ENCODE measurements at regions not wholly inside any gene's neighbourhood (a gene's known extent, or its start where the extent isn't known, plus 50 kb on each side); places are given as distances from the start of the nearest gene placed in this dataset.
"Not testable (repeated sequence)": the region's sequence is repeated elsewhere in the genome, so short reads cannot be mapped to it uniquely, and the experiment has no call there.

DNA sequence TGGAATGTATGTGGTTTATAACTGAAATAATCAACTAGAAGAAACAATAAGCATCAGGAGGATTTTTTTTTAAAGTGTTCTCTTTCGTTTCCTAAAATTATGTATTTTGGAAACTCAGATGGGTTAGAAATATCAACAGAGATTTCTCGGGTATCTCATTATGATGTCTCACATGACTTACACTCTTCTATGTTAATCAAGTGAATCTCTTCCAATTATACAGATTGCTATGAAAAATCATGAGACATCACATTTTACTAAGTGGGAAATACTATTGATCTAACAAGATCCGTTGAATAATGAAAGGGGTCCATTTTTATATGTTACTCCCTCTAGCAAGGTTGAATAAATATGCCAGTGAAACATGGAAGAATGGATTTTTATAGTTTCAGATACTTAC, 54.7 kb upstream of the NRIP1 start:
- Mint-ChIP-seq H3K27me3 (peaks cover 9% of the 10 kb centered on the region), H3K27ac (no peak overlapping the region), H3K9me3 (no peaks in the 10 kb centered on the region), H3K4me1 (peaks cover 0 to 1% (median 0%) of the 10 kb centered on the region in 3 donors), H3K36me3 (no peaks in the 10 kb centered on the region), H3K4me3 (no peak overlapping the region)

- no peaks in the 10 kb centered on the region for H3K36me3 Mint-ChIP-seq
- H3K4me3 Mint-ChIP-seq = no peak overlapping the region
- H3K4me1 Mint-ChIP-seq = peaks cover 0 to 1% (median 0%) of the 10 kb centered on the region in 3 donors
- no peaks in the 10 kb centered on the region for H3K9me3 Mint-ChIP-seq
- H3K27ac Mint-ChIP-seq = no peak overlapping the region
- H3K27me3 Mint-ChIP-seq = peaks cover 9% of the 10 kb centered on the region
Observed at GRCh38 chr21:15121097-15121654, 56.4 kb upstream of the NRIP1 start.

DNA sequence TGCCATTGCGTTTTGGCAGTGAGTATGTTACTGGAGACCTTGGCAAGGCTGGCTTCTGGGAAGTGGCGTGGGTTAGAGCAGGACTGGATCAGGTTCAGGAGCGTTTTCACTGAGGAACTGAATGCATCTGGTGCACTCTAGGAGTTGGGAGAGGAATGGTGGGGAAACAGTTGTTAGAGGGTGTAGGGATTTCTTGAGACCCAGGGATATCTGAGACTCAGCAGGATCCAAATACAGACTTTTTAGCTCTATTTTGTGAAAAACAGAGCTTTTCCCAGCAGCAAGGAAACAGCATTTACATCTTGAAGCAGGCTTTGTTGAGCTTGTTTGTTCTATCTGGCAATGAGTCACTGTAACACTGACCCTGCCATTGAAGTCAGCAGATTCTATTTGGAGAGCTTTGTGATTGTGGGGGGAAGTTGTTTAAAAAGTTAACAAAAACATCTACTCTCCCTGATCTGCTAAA, 56.9 kb upstream of the NRIP1 start:
- H3K4me1 Mint-ChIP-seq = peaks cover 0 to 1% (median 0%) of the 10 kb centered on the region in 3 donors
- H3K36me3 Mint-ChIP-seq = no peaks in the 10 kb centered on the region
- no peaks in the 10 kb centered on the region for H3K9me3 Mint-ChIP-seq
- no peak overlapping the region for H3K27ac Mint-ChIP-seq
- H3K27me3 Mint-ChIP-seq = peaks cover 9% of the 10 kb centered on the region
- H3K4me3 Mint-ChIP-seq = no peak overlapping the region

DNA sequence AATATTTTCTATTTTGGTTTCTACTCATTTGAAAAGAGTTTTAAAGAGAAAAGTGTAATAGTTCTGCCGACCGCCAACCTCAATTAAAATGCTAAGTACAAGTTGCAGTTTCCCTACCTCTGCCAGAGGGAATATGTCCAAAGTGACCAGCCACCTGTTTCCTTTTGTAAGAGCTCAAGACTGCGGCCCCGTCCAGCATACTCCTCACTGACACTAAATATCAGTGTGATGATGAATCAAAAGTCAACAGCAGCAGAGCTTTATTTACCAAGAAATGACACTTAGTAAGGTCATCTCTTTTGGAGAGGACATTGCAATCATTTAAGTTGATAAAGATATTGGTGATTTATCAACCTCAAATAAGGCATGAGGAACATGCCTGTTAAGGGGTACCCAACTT, 57.4 kb upstream of the NRIP1 start:
- peaks cover 0 to 1% (median 0%) of the 10 kb centered on the region in 3 donors for H3K4me1 Mint-ChIP-seq
- H3K4me3 Mint-ChIP-seq = no peak overlapping the region
- no peaks in the 10 kb centered on the region for H3K36me3 Mint-ChIP-seq
- H3K9me3 Mint-ChIP-seq = no peaks in the 10 kb centered on the region
- no peak overlapping the region for H3K27ac Mint-ChIP-seq
- H3K27me3 Mint-ChIP-seq = peaks cover 9% of the 10 kb centered on the region

- H3K9me3 Mint-ChIP-seq = no peaks in the 10 kb centered on the region
- H3K4me1 Mint-ChIP-seq = peaks cover 9% of the 10 kb centered on the region in 3 donors
- no peaks in the 10 kb centered on the region for H3K36me3 Mint-ChIP-seq
- peaks cover 9% of the 10 kb centered on the region for H3K27me3 Mint-ChIP-seq
- no peak overlapping the region for H3K4me3 Mint-ChIP-seq
- no peak overlapping the region for H3K27ac Mint-ChIP-seq
Observed at GRCh38 chr21:15124731-15125130, 59.9 kb upstream of the NRIP1 start.

DNA sequence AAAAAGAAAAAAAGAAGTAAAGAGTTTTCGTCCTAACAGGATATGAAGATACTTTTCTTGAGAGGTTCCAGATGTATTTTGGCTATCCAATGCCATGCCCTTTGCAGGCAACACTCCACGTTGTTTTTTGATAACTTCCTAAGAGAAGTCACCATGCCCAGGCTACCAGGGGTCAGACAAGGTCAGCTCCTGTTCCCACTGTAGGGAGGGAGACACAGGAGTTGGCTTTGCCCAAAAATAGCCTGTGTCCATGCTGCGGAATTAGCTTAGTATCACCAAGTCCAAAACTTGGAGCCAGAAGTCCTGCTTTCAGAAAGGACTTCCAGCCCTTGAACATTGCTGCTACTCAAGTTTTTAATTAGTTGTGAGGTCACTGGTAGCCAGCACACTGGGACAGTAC, 62.1 kb upstream of the NRIP1 start:
- no peaks in the 10 kb centered on the region for H3K36me3 Mint-ChIP-seq
- peaks cover 8 to 9% (median 9%) of the 10 kb centered on the region in 3 donors for H3K4me1 Mint-ChIP-seq
- H3K9me3 Mint-ChIP-seq = peaks cover 0 to 2% (median 2%) of the 10 kb centered on the region in 3 donors
- H3K4me3 Mint-ChIP-seq = no peak overlapping the region
- H3K27ac Mint-ChIP-seq = no peak overlapping the region
- peaks cover 3% of the 10 kb centered on the region for H3K27me3 Mint-ChIP-seq

DNA sequence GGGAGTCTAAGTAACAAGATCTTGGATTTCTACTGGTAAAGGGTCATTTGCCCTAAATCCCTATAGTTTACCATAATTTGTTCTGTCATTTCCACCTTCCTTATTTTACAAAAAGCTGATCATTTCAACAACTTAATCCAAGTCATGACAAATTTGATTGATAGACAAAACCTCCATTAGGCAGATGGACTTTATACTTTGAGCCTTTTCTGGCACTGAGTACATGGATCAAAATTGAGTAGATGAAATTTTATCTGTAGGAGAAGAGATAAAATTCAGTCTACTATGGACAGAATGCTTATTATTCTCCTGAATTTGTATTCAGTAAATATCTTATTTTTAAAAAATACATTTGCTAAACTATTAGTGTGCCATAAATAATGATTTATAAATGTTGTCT, 62.6 kb upstream of the NRIP1 start:
- Mint-ChIP-seq H3K27me3 (peaks cover 3% of the 10 kb centered on the region), H3K4me1 (peaks cover 8 to 9% (median 9%) of the 10 kb centered on the region in 3 donors), H3K4me3 (no peak overlapping the region), H3K36me3 (no peaks in the 10 kb centered on the region), H3K9me3 (peaks cover 0 to 2% (median 2%) of the 10 kb centered on the region in 3 donors), H3K27ac (no peak overlapping the region)

GRCh38 chr21:15128267-15128666, 63.5 kb upstream of the NRIP1 start:
- no peak overlapping the region for H3K27ac Mint-ChIP-seq
- H3K36me3 Mint-ChIP-seq = no peaks in the 10 kb centered on the region
- H3K27me3 Mint-ChIP-seq = peaks cover 3% of the 10 kb centered on the region
- peaks cover 8 to 9% (median 9%) of the 10 kb centered on the region in 3 donors for H3K4me1 Mint-ChIP-seq
- peak overlapping the region in 1 of 4 donors; percentile 2 for H3K4me3 Mint-ChIP-seq
- H3K9me3 Mint-ChIP-seq = peaks cover 0 to 2% (median 2%) of the 10 kb centered on the region in 3 donors

DNA sequence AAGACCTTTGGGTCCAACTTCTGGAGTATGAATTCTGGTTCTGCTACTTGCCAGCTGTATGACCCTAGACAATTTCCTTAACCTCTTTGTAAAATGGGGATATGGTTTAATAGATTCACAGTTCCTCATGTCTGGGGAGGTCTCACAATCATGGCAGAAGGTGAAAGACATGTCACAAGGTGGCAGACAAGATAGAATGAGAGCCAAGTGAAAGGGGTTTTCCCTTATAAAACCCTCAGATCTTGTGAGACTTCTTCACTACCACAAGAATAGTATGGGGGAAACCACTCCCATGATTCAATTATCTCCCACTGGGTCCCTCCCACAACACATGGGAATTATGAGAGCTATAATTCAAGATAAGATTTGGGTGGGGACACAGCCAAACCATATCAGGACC, 63.9 kb upstream of the NRIP1 start:
- H3K27me3 Mint-ChIP-seq, H3K27ac Mint-ChIP-seq, H3K36me3 Mint-ChIP-seq, H3K4me1 Mint-ChIP-seq, H3K9me3 Mint-ChIP-seq: not testable (repeated sequence)
- peak overlapping the region in 1 of 4 donors; percentile 2 for H3K4me3 Mint-ChIP-seq

GRCh38 chr21:15130326-15130725, 65.5 kb upstream of the NRIP1 start:
- Mint-ChIP-seq H3K4me3 (no peak overlapping the region), H3K27me3 (peaks cover 7% of the 10 kb centered on the region), H3K27ac (no peak overlapping the region), H3K9me3 (peaks cover 0 to 2% (median 2%) of the 10 kb centered on the region in 3 donors), H3K4me1 (peaks cover 11 to 14% (median 11%) of the 10 kb centered on the region in 3 donors), H3K36me3 (no peaks in the 10 kb centered on the region)

- no peak overlapping the region for H3K27ac Mint-ChIP-seq
- H3K9me3 Mint-ChIP-seq = peaks cover 0 to 2% (median 2%) of the 10 kb centered on the region in 3 donors
- peaks cover 7% of the 10 kb centered on the region for H3K27me3 Mint-ChIP-seq
- peaks cover 11 to 14% (median 11%) of the 10 kb centered on the region in 3 donors for H3K4me1 Mint-ChIP-seq
- no peak overlapping the region for H3K4me3 Mint-ChIP-seq
- H3K36me3 Mint-ChIP-seq = no peaks in the 10 kb centered on the region
Observed at GRCh38 chr21:15130751-15131150, 66.0 kb upstream of the NRIP1 start.

- Mint-ChIP-seq H3K9me3 (peaks cover 0 to 2% (median 2%) of the 10 kb centered on the region in 3 donors), H3K27me3 (peaks cover 9% of the 10 kb centered on the region), H3K4me1 (peaks cover 11 to 14% (median 11%) of the 10 kb centered on the region in 3 donors), H3K27ac (no peak overlapping the region), H3K4me3 (no peak overlapping the region), H3K36me3 (no peaks in the 10 kb centered on the region)
Observed at GRCh38 chr21:15132781-15133180, 68.0 kb upstream of the NRIP1 start.

GRCh38 chr21:15134701-15135470, 70.1 kb upstream of the NRIP1 start:
- H3K4me1 Mint-ChIP-seq = peaks cover 2 to 5% (median 3%) of the 10 kb centered on the region in 3 donors
- peaks cover 2% of the 10 kb centered on the region for H3K36me3 Mint-ChIP-seq
- H3K4me3 Mint-ChIP-seq = no peak overlapping the region
- H3K27ac Mint-ChIP-seq = no peak overlapping the region
- H3K9me3 Mint-ChIP-seq = peaks cover 0 to 2% (median 1%) of the 10 kb centered on the region in 3 donors
- peaks cover 17% of the 10 kb centered on the region for H3K27me3 Mint-ChIP-seq

GRCh38 chr21:15135867-15136629, 71.2 kb upstream of the NRIP1 start:
- Mint-ChIP-seq H3K9me3 (no peaks in the 10 kb centered on the region), H3K4me1 (peaks cover 2 to 5% (median 3%) of the 10 kb centered on the region in 3 donors), H3K27ac (no peak overlapping the region), H3K4me3 (no peak overlapping the region), H3K36me3 (peaks cover 3% of the 10 kb centered on the region), H3K27me3 (peaks cover 19% of the 10 kb centered on the region)

- Mint-ChIP-seq H3K4me1 (peaks cover 2 to 5% (median 3%) of the 10 kb centered on the region in 3 donors), H3K36me3 (peaks cover 4% of the 10 kb centered on the region), H3K27me3 (peaks cover 17% of the 10 kb centered on the region), H3K4me3 (no peak overlapping the region), H3K27ac (no peak overlapping the region), H3K9me3 (no peaks in the 10 kb centered on the region)
Observed at GRCh38 chr21:15138490-15138889, 73.7 kb upstream of the NRIP1 start.

Measured in IgD-negative memory B cell (primary cell).